ENCODE measurements at regions not wholly inside any gene's neighbourhood (a gene's known extent, or its start where the extent isn't known, plus 50 kb on each side); places are given as distances from the start of the nearest gene placed in this dataset.

- Histone ChIP-seq H3K36me3 (ENCODE audit: insufficient read depth, low read length) (no peaks in the 10 kb centered on the region), H3K27me3 (ENCODE audit: control insufficient read depth in 1 of 2, insufficient read depth in 2 of 2, low read length in 2 of 2) (no peaks in the 10 kb centered on the region), H3K4me1 (ENCODE audit: insufficient read depth, low read length) (no peaks in the 10 kb centered on the region), H3K9ac (ENCODE audit: low read length) (no peak overlapping the region), H3K27ac (ENCODE audit: low read depth, low read length) (no peak overlapping the region), H3K9me3 (ENCODE audit: low read length) (no peaks in the 10 kb centered on the region), H3K4me3 (ENCODE audit: low read depth in 1 of 2, low read length in 2 of 2) (no peak overlapping the region)
Observed at GRCh38 chr20:7348253-7348652, 580.8 kb downstream of the BMP2 start.

GRCh38 chr20:7352165-7352564 lies 584.7 kb downstream of the BMP2 start:
- H3K9me3 ChIP-seq (ENCODE audit: low read length) = no peaks in the 10 kb centered on the region
- no peaks in the 10 kb centered on the region for H3K4me1 ChIP-seq (ENCODE audit: insufficient read depth, low read length)
- no peaks in the 10 kb centered on the region for H3K27me3 ChIP-seq (ENCODE audit: control insufficient read depth in 1 of 2, insufficient read depth in 2 of 2, low read length in 2 of 2)
- no peaks in the 10 kb centered on the region for H3K36me3 ChIP-seq (ENCODE audit: insufficient read depth, low read length)
- no peak overlapping the region for H3K4me3 ChIP-seq (ENCODE audit: low read depth in 1 of 2, low read length in 2 of 2)
- no peak overlapping the region for H3K27ac ChIP-seq (ENCODE audit: low read depth, low read length)
- H3K9ac ChIP-seq (ENCODE audit: low read length) = no peak overlapping the region

DNA sequence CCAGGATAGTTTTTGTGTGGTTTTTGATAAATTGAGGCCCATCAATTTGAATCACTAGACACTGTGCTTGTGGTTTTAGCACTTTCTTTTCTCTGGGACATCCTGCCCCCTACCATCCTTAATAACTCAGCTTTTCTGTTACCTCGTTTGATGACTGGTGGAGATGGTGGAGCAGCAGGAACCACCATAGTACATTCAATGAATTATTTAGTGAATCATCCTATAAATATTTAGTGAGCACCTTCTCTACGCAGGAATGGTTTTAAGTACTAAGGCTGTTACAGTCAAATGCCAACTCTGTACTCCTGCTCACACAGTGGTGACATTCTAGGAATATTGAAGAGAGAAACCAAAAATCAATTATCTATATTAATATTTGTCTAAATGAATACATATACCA lies 585.2 kb downstream of the HAO1 start:
- H3K4me1 ChIP-seq (ENCODE audit: insufficient read depth, low read length) = no peaks in the 10 kb centered on the region
- no peaks in the 10 kb centered on the region for H3K36me3 ChIP-seq (ENCODE audit: insufficient read depth, low read length)
- no peak overlapping the region for H3K4me3 ChIP-seq (ENCODE audit: low read depth in 1 of 2, low read length in 2 of 2)
- no peak overlapping the region for H3K9ac ChIP-seq (ENCODE audit: low read length)
- no peaks in the 10 kb centered on the region for H3K9me3 ChIP-seq (ENCODE audit: low read length)
- no peak overlapping the region for H3K27ac ChIP-seq (ENCODE audit: low read depth, low read length)
- H3K27me3 ChIP-seq (ENCODE audit: control insufficient read depth in 1 of 2, insufficient read depth in 2 of 2, low read length in 2 of 2) = no peaks in the 10 kb centered on the region

DNA sequence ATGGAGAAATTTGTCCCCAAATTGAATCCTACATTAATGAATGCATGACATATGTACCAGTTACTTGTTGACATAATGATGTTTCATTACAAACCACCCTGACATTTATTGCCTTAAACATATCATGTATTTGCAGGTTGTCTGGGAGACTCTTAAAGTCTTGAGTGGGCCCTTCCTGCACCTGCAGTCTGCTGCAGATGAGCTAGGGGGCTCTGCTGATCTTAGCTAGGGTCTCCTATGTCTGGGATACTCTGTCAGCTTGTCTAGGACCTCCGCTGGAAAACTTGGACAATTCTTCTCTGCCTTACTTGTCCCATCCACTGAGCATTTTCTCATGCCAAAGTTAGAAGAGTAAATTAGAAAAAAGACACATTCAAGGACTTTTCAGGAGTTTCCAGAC lies 581.6 kb downstream of the HAO1 start:
- Histone ChIP-seq H3K4me1 (ENCODE audit: insufficient read depth, low read length) (no peaks in the 10 kb centered on the region), H3K9me3 (ENCODE audit: low read length) (no peaks in the 10 kb centered on the region), H3K27ac (ENCODE audit: low read depth, low read length) (no peak overlapping the region), H3K4me3 (ENCODE audit: low read depth in 1 of 2, low read length in 2 of 2) (no peak overlapping the region), H3K36me3 (ENCODE audit: insufficient read depth, low read length) (no peaks in the 10 kb centered on the region), H3K9ac (ENCODE audit: low read length) (no peak overlapping the region), H3K27me3 (ENCODE audit: control insufficient read depth in 1 of 2, insufficient read depth in 2 of 2, low read length in 2 of 2) (no peaks in the 10 kb centered on the region)

DNA sequence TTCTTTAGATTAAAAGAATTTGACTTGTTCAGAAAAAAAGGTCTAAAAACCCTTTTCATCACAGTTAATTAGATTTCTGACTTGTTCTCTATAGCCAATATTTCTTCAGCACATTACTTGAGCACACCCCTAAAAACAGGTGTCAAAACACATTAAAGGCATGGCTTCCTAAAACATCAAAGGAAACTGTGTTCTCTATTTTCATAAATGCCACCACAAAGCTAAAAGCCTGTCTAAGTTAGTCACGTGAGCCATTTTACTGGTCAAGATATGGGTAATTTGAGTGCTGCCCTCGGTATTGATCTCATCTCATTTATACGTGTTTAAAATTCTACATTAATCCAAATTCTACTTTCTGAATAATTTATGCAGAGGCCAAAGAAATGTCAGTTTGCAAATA lies 580.5 kb downstream of the HAO1 start:
- Histone ChIP-seq H3K36me3 (ENCODE audit: insufficient read depth, low read length) (no peaks in the 10 kb centered on the region), H3K4me3 (ENCODE audit: low read depth in 1 of 2, low read length in 2 of 2) (no peak overlapping the region), H3K27me3 (ENCODE audit: control insufficient read depth in 1 of 2, insufficient read depth in 2 of 2, low read length in 2 of 2) (no peaks in the 10 kb centered on the region), H3K9me3 (ENCODE audit: low read length) (no peaks in the 10 kb centered on the region), H3K9ac (ENCODE audit: low read length) (no peak overlapping the region), H3K27ac (ENCODE audit: low read depth, low read length) (no peak overlapping the region), H3K4me1 (ENCODE audit: insufficient read depth, low read length) (no peaks in the 10 kb centered on the region)

- no peaks in the 10 kb centered on the region for H3K4me1 ChIP-seq (ENCODE audit: insufficient read depth, low read length)
- no peaks in the 10 kb centered on the region for H3K9me3 ChIP-seq (ENCODE audit: low read length)
- H3K4me3 ChIP-seq (ENCODE audit: low read depth in 1 of 2, low read length in 2 of 2) = no peak overlapping the region
- no peak overlapping the region for H3K27ac ChIP-seq (ENCODE audit: low read depth, low read length)
- H3K27me3 ChIP-seq (ENCODE audit: control insufficient read depth in 1 of 2, insufficient read depth in 2 of 2, low read length in 2 of 2) = no peaks in the 10 kb centered on the region
- no peaks in the 10 kb centered on the region for H3K36me3 ChIP-seq (ENCODE audit: insufficient read depth, low read length)
- no peak overlapping the region for H3K9ac ChIP-seq (ENCODE audit: low read length)
Observed at GRCh38 chr20:7361321-7361720, 578.9 kb downstream of the HAO1 start.

DNA sequence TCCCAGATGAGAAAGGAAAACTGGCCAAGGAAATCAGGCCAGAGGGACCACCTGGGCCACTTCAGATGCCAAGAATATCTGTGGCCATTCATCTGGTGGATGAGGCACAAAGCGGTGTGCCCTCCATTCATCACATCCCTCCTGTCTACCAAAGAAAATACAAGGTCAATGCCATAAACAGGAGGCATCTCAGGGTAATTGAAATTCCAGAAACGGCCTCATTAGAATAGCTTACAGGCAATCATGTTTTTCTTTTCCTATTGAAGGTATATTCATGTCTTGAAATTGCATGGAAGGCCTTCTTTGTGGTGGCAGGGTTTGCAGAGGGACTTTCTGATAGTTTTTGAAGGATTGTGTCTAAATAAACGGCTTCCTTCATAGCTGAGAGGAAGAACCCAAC lies 578.3 kb downstream of the HAO1 start:
- Histone ChIP-seq H3K27ac (ENCODE audit: low read depth, low read length) (no peak overlapping the region), H3K9me3 (ENCODE audit: low read length) (no peaks in the 10 kb centered on the region), H3K4me3 (ENCODE audit: low read depth in 1 of 2, low read length in 2 of 2) (no peak overlapping the region), H3K4me1 (ENCODE audit: insufficient read depth, low read length) (no peaks in the 10 kb centered on the region), H3K36me3 (ENCODE audit: insufficient read depth, low read length) (no peaks in the 10 kb centered on the region), H3K27me3 (ENCODE audit: control insufficient read depth in 1 of 2, insufficient read depth in 2 of 2, low read length in 2 of 2) (no peaks in the 10 kb centered on the region), H3K9ac (ENCODE audit: low read length) (no peak overlapping the region)

GRCh38 chr20:7362601-7363000 lies 577.7 kb downstream of the HAO1 start:
- no peaks in the 10 kb centered on the region for H3K9me3 ChIP-seq (ENCODE audit: low read length)
- no peak overlapping the region for H3K4me3 ChIP-seq (ENCODE audit: low read depth in 1 of 2, low read length in 2 of 2)
- H3K27ac ChIP-seq (ENCODE audit: low read depth, low read length) = no peak overlapping the region
- H3K27me3 ChIP-seq (ENCODE audit: control insufficient read depth in 1 of 2, insufficient read depth in 2 of 2, low read length in 2 of 2) = no peaks in the 10 kb centered on the region
- H3K36me3 ChIP-seq (ENCODE audit: insufficient read depth, low read length) = no peaks in the 10 kb centered on the region
- H3K9ac ChIP-seq (ENCODE audit: low read length) = no peak overlapping the region
- H3K4me1 ChIP-seq (ENCODE audit: insufficient read depth, low read length) = no peaks in the 10 kb centered on the region

GRCh38 chr20:7366189-7366588 lies 574.1 kb downstream of the HAO1 start:
- no peak overlapping the region for H3K27ac ChIP-seq (ENCODE audit: low read depth, low read length)
- no peak overlapping the region for H3K4me3 ChIP-seq (ENCODE audit: low read depth in 1 of 2, low read length in 2 of 2)
- no peaks in the 10 kb centered on the region for H3K27me3 ChIP-seq (ENCODE audit: control insufficient read depth in 1 of 2, insufficient read depth in 2 of 2, low read length in 2 of 2)
- H3K9ac ChIP-seq (ENCODE audit: low read length) = no peak overlapping the region
- no peaks in the 10 kb centered on the region for H3K36me3 ChIP-seq (ENCODE audit: insufficient read depth, low read length)
- no peaks in the 10 kb centered on the region for H3K4me1 ChIP-seq (ENCODE audit: insufficient read depth, low read length)
- H3K9me3 ChIP-seq (ENCODE audit: low read length) = no peaks in the 10 kb centered on the region

GRCh38 chr20:7371518-7372163 lies 568.6 kb downstream of the HAO1 start:
- Histone ChIP-seq H3K4me3 (ENCODE audit: low read depth in 1 of 2, low read length in 2 of 2) (no peak overlapping the region), H3K9me3 (ENCODE audit: low read length) (no peaks in the 10 kb centered on the region), H3K27ac (ENCODE audit: low read depth, low read length) (no peak overlapping the region), H3K27me3 (ENCODE audit: control insufficient read depth in 1 of 2, insufficient read depth in 2 of 2, low read length in 2 of 2) (no peaks in the 10 kb centered on the region), H3K9ac (ENCODE audit: low read length) (no peak overlapping the region), H3K36me3 (ENCODE audit: insufficient read depth, low read length) (no peaks in the 10 kb centered on the region), H3K4me1 (ENCODE audit: insufficient read depth, low read length) (no peaks in the 10 kb centered on the region)

DNA sequence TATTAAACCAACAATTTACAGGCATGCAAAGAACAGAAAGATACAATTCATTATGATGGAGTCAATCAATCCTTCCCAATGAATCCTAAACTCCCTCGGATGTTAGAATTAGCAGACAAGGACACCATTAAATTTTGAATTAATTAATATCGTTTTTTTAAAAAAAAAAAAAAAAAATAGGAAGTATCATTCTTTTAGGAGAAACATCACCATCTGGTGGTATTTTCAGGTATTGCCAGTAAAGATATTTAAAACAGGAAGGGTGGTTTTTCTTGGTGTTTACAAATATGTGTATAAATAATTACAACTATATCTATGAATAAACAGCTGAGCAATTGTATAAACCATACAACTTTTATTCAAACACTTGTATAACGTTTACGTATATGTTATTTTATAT lies 564.4 kb downstream of the HAO1 start:
- H3K4me1 ChIP-seq (ENCODE audit: insufficient read depth, low read length) = no peaks in the 10 kb centered on the region
- no peak overlapping the region for H3K9ac ChIP-seq (ENCODE audit: low read length)
- no peaks in the 10 kb centered on the region for H3K36me3 ChIP-seq (ENCODE audit: insufficient read depth, low read length)
- H3K4me3 ChIP-seq (ENCODE audit: low read depth in 1 of 2, low read length in 2 of 2) = no peak overlapping the region
- H3K9me3 ChIP-seq (ENCODE audit: low read length) = no peaks in the 10 kb centered on the region
- no peaks in the 10 kb centered on the region for H3K27me3 ChIP-seq (ENCODE audit: control insufficient read depth in 1 of 2, insufficient read depth in 2 of 2, low read length in 2 of 2)
- H3K27ac ChIP-seq (ENCODE audit: low read depth, low read length) = no peak overlapping the region

- H3K27ac ChIP-seq (ENCODE audit: low read depth, low read length) = no peak overlapping the region
- no peaks in the 10 kb centered on the region for H3K36me3 ChIP-seq (ENCODE audit: insufficient read depth, low read length)
- H3K9ac ChIP-seq (ENCODE audit: low read length) = no peak overlapping the region
- H3K9me3 ChIP-seq (ENCODE audit: low read length) = no peaks in the 10 kb centered on the region
- no peaks in the 10 kb centered on the region for H3K4me1 ChIP-seq (ENCODE audit: insufficient read depth, low read length)
- no peak overlapping the region for H3K4me3 ChIP-seq (ENCODE audit: low read depth in 1 of 2, low read length in 2 of 2)
- no peaks in the 10 kb centered on the region for H3K27me3 ChIP-seq (ENCODE audit: control insufficient read depth in 1 of 2, insufficient read depth in 2 of 2, low read length in 2 of 2)
Observed at GRCh38 chr20:7378864-7379605, 561.2 kb downstream of the HAO1 start.

Measured in muscle layer of colon (tissue), 2 donors.